HG03575 (cell line): ENCODE measurements at regions not wholly inside any gene's neighbourhood (a gene's known extent, or its start where the extent isn't known, plus 50 kb on each side); places are given as distances from the start of the nearest gene placed in this dataset.
"Not testable (repeated sequence)": the region's sequence is repeated elsewhere in the genome, so short reads cannot be mapped to it uniquely, and the experiment has no call there.

Source experiments
- ATAC-seq: cut with Tn5 transposase; IDR thresholded peaks from one replicate; pipeline ENCODE4 v1.9.1; 2021; ENCODE audit not compliant: unreplicated experiment, insufficient number of reproducible peaks, low FRiP score; ENCODE audit errors: extremely low read depth

- no peak for ATAC-seq
Measured at GRCh38 chr10:16199216-16199615, 237.6 kb upstream of the PTER start.

GRCh38 chr10:16223618-16224017 is 213.2 kb upstream of the PTER start:
- ATAC-seq, result not testable (repeated sequence)

- ATAC-seq, result no peak
Measured at GRCh38 chr10:16227674-16228073, 209.1 kb upstream of the PTER start.

GRCh38 chr10:16231176-16231575 is 205.6 kb upstream of the PTER start:
- ATAC-seq, result no peak

GRCh38 chr10:16231734-16232435 is 204.9 kb upstream of the PTER start:
- no peak for ATAC-seq

- ATAC-seq, result no peak
Measured at GRCh38 chr10:16232441-16232840, 204.4 kb upstream of the PTER start.

GRCh38 chr10:16234916-16235315 is 201.9 kb upstream of the PTER start:
- no peak for ATAC-seq

GRCh38 chr10:16242446-16242845 is 194.4 kb upstream of the PTER start:
- ATAC-seq, result no peak

GRCh38 chr10:16242859-16243613 is 193.8 kb upstream of the PTER start:
- ATAC-seq, result no peak

GRCh38 chr10:16250136-16250535 is 186.7 kb upstream of the PTER start:
- ATAC-seq, result not testable (repeated sequence)

GRCh38 chr10:16256336-16256735 is 180.5 kb upstream of the PTER start:
- no peak for ATAC-seq

GRCh38 chr10:16258291-16259040 is 178.3 kb upstream of the PTER start:
- no peak for ATAC-seq

GRCh38 chr10:16259726-16260125 is 177.1 kb upstream of the PTER start:
- ATAC-seq, result no peak

- no peak for ATAC-seq
Measured at GRCh38 chr10:16260388-16260787, 176.4 kb upstream of the PTER start.

- no peak for ATAC-seq
Measured at GRCh38 chr10:16271571-16271970, 165.2 kb upstream of the PTER start.

- no peak for ATAC-seq
Measured at GRCh38 chr10:16274911-16275310, 161.9 kb upstream of the PTER start.

- ATAC-seq, result no peak
Measured at GRCh38 chr10:16280595-16280994, 156.2 kb upstream of the PTER start.

GRCh38 chr10:16292366-16292765 is 144.4 kb upstream of the PTER start:
- ATAC-seq, result no peak

GRCh38 chr10:16297069-16297468 is 139.7 kb upstream of the PTER start:
- ATAC-seq, result no peak

GRCh38 chr10:16297642-16298041 is 139.2 kb upstream of the PTER start:
- no peak for ATAC-seq
